ENCODE measurements at regions not wholly inside any gene's neighbourhood (a gene's known extent, or its start where the extent isn't known, plus 50 kb on each side); places are given as distances from the start of the nearest gene placed in this dataset.
"Not testable (repeated sequence)": the region's sequence is repeated elsewhere in the genome, so short reads cannot be mapped to it uniquely, and the experiment has no call there.

DNA sequence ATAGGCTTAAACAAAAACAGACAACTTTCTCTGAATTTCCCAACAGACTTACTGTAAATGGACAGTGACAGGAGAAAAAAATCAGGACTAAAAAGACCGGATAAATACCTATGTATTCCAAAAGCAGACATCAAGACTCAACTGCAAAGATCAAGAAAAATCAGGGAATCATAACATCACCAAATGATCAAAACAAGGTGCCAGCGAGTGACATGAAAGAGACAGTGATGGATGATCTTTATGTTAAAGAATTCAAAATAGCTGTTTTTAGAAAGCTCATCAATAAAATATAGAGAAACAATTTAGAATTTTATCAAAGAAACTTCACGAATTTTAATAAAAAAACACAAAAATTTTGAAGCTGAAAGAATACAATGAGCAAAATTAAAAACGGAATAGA lies 952.5 kb upstream of the ATXN7L3B start:
- Mint-ChIP-seq H3K4me1 (ENCODE audit: insufficient read depth, unreplicated experiment) (no peaks in the 10 kb centered on the region), H3K4me3 (ENCODE audit: unreplicated experiment) (no peak overlapping the region), H3K27me3 (ENCODE audit: insufficient read depth, unreplicated experiment) (no peaks in the 10 kb centered on the region), H3K27ac (ENCODE audit: low read depth, unreplicated experiment) (no peak overlapping the region), H3K9me3 (ENCODE audit: unreplicated experiment) (peaks cover 9% of the 10 kb centered on the region), H3K36me3 (ENCODE audit: insufficient read depth, unreplicated experiment) (no peaks in the 10 kb centered on the region)
- BruUV-seq (replicated peaks) = no TSS peak
- DNase-seq (ENCODE audit: unreplicated experiment) = no peak
- ChIA-PET POLR2A (no interaction called here), CTCF (no interaction called here)
- TF ChIP-seq, protein P1, sequence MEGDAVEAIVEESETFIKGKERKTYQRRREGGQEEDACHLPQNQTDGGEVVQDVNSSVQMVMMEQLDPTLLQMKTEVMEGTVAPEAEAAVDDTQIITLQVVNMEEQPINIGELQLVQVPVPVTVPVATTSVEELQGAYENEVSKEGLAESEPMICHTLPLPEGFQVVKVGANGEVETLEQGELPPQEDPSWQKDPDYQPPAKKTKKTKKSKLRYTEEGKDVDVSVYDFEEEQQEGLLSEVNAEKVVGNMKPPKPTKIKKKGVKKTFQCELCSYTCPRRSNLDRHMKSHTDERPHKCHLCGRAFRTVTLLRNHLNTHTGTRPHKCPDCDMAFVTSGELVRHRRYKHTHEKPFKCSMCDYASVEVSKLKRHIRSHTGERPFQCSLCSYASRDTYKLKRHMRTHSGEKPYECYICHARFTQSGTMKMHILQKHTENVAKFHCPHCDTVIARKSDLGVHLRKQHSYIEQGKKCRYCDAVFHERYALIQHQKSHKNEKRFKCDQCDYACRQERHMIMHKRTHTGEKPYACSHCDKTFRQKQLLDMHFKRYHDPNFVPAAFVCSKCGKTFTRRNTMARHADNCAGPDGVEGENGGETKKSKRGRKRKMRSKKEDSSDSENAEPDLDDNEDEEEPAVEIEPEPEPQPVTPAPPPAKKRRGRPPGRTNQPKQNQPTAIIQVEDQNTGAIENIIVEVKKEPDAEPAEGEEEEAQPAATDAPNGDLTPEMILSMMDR (IDR thresholded peaks at IDR 0.05; ENCODE audit: unreplicated experiment) = no peak
- intact Hi-C loops (cut with micrococcal nuclease) = no loop called here

DNA sequence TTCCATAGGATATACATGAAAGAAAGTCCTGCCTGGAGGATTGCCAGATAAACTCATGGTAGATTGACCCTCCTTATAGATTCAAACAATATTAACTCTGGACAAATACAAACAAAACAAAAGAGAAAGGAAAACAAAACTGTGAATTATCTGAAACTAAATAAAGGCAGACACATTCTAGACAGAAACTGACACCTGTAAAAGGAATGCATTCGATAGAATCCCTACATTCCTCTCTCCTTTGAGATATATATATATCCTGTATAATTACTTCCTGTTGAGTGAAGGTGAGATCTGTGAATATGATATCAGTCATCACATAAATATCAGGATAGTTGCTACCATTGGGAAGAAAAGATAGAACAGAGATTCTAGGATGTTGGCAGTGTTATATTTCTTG lies 948.4 kb upstream of the ATXN7L3B start:
- H3K27ac Mint-ChIP-seq (ENCODE audit: low read depth, unreplicated experiment) = no peak overlapping the region
- CTCF ChIA-PET = interaction anchor here (1.1 kb wide), 1 partner anchor 53 kb away, joined by 3 read pairs; no protein-coding TSS in a partner anchor
- intact Hi-C loops (cut with micrococcal nuclease) = no loop called here
- no TSS peak for BruUV-seq (replicated peaks)
- no peaks in the 10 kb centered on the region for H3K36me3 Mint-ChIP-seq (ENCODE audit: insufficient read depth, unreplicated experiment)
- no peak for DNase-seq (ENCODE audit: unreplicated experiment)
- POLR2A ChIA-PET = no interaction called here
- TF ChIP-seq, protein P1 (IDR thresholded peaks at IDR 0.05; ENCODE audit: unreplicated experiment) = no peak
- H3K9me3 Mint-ChIP-seq (ENCODE audit: unreplicated experiment) = peaks cover 16% of the 10 kb centered on the region
- no peaks in the 10 kb centered on the region for H3K4me1 Mint-ChIP-seq (ENCODE audit: insufficient read depth, unreplicated experiment)
- H3K4me3 Mint-ChIP-seq (ENCODE audit: unreplicated experiment) = no peak overlapping the region
- no peaks in the 10 kb centered on the region for H3K27me3 Mint-ChIP-seq (ENCODE audit: insufficient read depth, unreplicated experiment)

DNA sequence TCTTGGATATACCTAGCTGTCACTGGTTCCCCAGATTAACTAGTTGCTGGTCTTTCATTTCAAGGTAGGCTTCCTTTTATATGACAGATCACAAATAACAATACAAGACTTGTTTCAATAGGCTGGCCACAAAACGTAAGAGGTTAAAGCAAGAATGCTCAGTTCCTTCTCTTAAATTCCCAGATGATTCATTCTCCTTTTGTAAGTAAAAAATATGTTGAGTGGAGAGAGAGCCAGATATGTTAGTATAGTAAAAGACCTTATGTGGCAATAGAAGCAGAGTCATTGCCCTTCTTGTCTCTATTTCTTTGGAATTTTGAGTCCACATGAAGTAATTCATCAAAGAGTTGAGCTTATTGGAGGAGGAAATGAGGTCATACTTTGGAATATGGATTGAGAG lies 939.0 kb upstream of the ATXN7L3B start:
- no peak overlapping the region for H3K4me3 Mint-ChIP-seq (ENCODE audit: unreplicated experiment)
- no peak for DNase-seq (ENCODE audit: unreplicated experiment)
- H3K4me1 Mint-ChIP-seq (ENCODE audit: insufficient read depth, unreplicated experiment) = no peaks in the 10 kb centered on the region
- H3K27me3 Mint-ChIP-seq (ENCODE audit: insufficient read depth, unreplicated experiment) = no peaks in the 10 kb centered on the region
- BruUV-seq (replicated peaks) = no TSS peak
- no peaks in the 10 kb centered on the region for H3K9me3 Mint-ChIP-seq (ENCODE audit: unreplicated experiment)
- ChIA-PET CTCF (no interaction called here), POLR2A (no interaction called here)
- no peaks in the 10 kb centered on the region for H3K36me3 Mint-ChIP-seq (ENCODE audit: insufficient read depth, unreplicated experiment)
- intact Hi-C loops (cut with micrococcal nuclease) = no loop called here
- TF ChIP-seq, protein P1 (IDR thresholded peaks at IDR 0.05; ENCODE audit: unreplicated experiment) = no peak
- no peak overlapping the region for H3K27ac Mint-ChIP-seq (ENCODE audit: low read depth, unreplicated experiment)

DNA sequence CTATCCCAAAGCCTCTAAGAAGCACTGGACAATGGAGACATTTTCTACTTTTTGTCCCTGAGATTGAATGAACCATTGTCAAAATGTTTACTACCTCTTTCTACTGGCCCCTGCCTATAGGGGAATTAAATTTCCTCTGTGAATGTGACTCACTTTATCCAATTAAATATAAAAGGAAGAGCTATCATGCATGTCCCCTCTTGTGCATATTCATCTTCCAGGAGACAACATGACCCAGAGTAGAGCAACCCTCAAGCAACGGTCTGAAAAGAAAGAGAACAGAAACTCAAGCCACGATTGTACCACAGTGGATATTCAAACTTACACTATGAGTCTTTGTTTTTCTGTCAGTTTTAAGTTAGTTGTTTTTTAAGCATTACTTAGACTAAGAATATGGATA lies 938.4 kb upstream of the ATXN7L3B start:
- no peaks in the 10 kb centered on the region for H3K4me1 Mint-ChIP-seq (ENCODE audit: insufficient read depth, unreplicated experiment)
- TF ChIP-seq, protein P1 (IDR thresholded peaks at IDR 0.05; ENCODE audit: unreplicated experiment) = no peak
- H3K27ac Mint-ChIP-seq (ENCODE audit: low read depth, unreplicated experiment) = no peak overlapping the region
- H3K36me3 Mint-ChIP-seq (ENCODE audit: insufficient read depth, unreplicated experiment) = no peaks in the 10 kb centered on the region
- H3K27me3 Mint-ChIP-seq (ENCODE audit: insufficient read depth, unreplicated experiment) = no peaks in the 10 kb centered on the region
- POLR2A ChIA-PET = no interaction called here
- no peaks in the 10 kb centered on the region for H3K9me3 Mint-ChIP-seq (ENCODE audit: unreplicated experiment)
- CTCF ChIA-PET = no interaction called here
- no peak overlapping the region for H3K4me3 Mint-ChIP-seq (ENCODE audit: unreplicated experiment)
- intact Hi-C loops (cut with micrococcal nuclease) = no loop called here
- no TSS peak for BruUV-seq (replicated peaks)
- DNase-seq (ENCODE audit: unreplicated experiment) = no peak

DNA sequence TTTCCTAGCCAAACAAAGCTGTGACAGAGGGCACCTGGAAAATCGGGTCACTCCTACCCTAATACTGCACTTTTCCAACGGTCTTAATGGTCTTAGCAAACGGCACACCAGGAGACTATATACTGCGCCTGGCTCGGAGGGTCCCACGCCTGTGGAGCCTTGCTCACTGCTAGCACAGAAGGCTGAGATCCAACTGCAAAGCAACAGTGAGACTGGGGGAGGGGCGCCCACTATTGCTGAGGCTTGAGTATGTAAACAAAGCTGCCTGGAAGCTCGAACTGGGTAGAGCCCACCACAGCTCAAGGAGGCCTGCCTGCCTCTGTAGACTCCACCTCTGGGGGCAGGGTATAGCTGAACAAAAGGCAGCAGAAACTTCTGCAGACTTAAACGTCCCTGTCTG lies 931.7 kb upstream of the ATXN7L3B start:
- POLR2A ChIA-PET; H3K9me3 Mint-ChIP-seq (ENCODE audit: unreplicated experiment); BruUV-seq (replicated peaks); intact Hi-C loops (cut with micrococcal nuclease); H3K27ac Mint-ChIP-seq (ENCODE audit: low read depth, unreplicated experiment); DNase-seq (ENCODE audit: unreplicated experiment); H3K4me1 Mint-ChIP-seq (ENCODE audit: insufficient read depth, unreplicated experiment); H3K27me3 Mint-ChIP-seq (ENCODE audit: insufficient read depth, unreplicated experiment); H3K4me3 Mint-ChIP-seq (ENCODE audit: unreplicated experiment); H3K36me3 Mint-ChIP-seq (ENCODE audit: insufficient read depth, unreplicated experiment): not testable (repeated sequence)
- CTCF ChIA-PET = interaction anchor here (0.6 kb wide), 3 partner anchors 10 to 808 kb away, joined by 3 read pairs; no protein-coding TSS in a partner anchor
